ENCODE measurements at regions not wholly inside any gene's neighbourhood (a gene's known extent, or its start where the extent isn't known, plus 50 kb on each side); places are given as distances from the start of the nearest gene placed in this dataset.

GRCh38 chr4:52201715-52202114 lies 150.6 kb downstream of the SPATA18 start:
- TF ChIP-seq, protein P1, sequence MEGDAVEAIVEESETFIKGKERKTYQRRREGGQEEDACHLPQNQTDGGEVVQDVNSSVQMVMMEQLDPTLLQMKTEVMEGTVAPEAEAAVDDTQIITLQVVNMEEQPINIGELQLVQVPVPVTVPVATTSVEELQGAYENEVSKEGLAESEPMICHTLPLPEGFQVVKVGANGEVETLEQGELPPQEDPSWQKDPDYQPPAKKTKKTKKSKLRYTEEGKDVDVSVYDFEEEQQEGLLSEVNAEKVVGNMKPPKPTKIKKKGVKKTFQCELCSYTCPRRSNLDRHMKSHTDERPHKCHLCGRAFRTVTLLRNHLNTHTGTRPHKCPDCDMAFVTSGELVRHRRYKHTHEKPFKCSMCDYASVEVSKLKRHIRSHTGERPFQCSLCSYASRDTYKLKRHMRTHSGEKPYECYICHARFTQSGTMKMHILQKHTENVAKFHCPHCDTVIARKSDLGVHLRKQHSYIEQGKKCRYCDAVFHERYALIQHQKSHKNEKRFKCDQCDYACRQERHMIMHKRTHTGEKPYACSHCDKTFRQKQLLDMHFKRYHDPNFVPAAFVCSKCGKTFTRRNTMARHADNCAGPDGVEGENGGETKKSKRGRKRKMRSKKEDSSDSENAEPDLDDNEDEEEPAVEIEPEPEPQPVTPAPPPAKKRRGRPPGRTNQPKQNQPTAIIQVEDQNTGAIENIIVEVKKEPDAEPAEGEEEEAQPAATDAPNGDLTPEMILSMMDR (IDR thresholded peaks at IDR 0.05; ENCODE audit: extremely low read depth in 1 of 2, insufficient read depth in 1 of 2, low read depth in 1 of 2, low read length in 2 of 2): no peak
- TF ChIP-seq GATA2 (IDR thresholded peaks at IDR 0.05; ENCODE audit: insufficient read depth, insufficient read length, low read depth, low read length) (no peak), POLR2A (IDR thresholded peaks at IDR 0.05; ENCODE audit: low read depth, low read length) (no peak)
